ENCODE measurements at regions not wholly inside any gene's neighbourhood (a gene's known extent, or its start where the extent isn't known, plus 50 kb on each side); places are given as distances from the start of the nearest gene placed in this dataset.

- DNase-seq (ENCODE audit: low spot score): no peak
Observed at GRCh38 chr3:180829409-180830405, 82.8 kb upstream of the FXR1 start.

GRCh38 chr3:180835501-180835900 lies 77.0 kb upstream of the FXR1 start:
- no peak for DNase-seq (ENCODE audit: low spot score)

GRCh38 chr3:180836766-180837165 lies 75.7 kb upstream of the FXR1 start:
- DNase-seq (ENCODE audit: low spot score): no peak

GRCh38 chr3:180854887-180855286 lies 57.6 kb upstream of the FXR1 start:
- DNase-seq (ENCODE audit: low spot score): no peak

- DNase-seq (ENCODE audit: low spot score): no peak
Observed at GRCh38 chr3:180855364-180855763, 57.1 kb upstream of the FXR1 start.

GRCh38 chr3:180855956-180856355 lies 56.5 kb upstream of the FXR1 start:
- DNase-seq (ENCODE audit: low spot score): no peak

- DNase-seq (ENCODE audit: low spot score): no peak
Observed at GRCh38 chr3:180860180-180860858, 52.2 kb upstream of the FXR1 start.

Data from activated CD4-positive, alpha-beta T cell treated with anti-CD3 and anti-CD28 coated beads, Interleukin-2, Interleukin-4, amounts not matched to agents 100 ng/mL and 50 ng/mL, durations not matched to agents 16 hours and 8 hours (primary cell).